ENCODE measurements at regions not wholly inside any gene's neighbourhood (a gene's known extent, or its start where the extent isn't known, plus 50 kb on each side); places are given as distances from the start of the nearest gene placed in this dataset.

- no peak for DNase-seq (ENCODE audit: low spot score)
- H3K27ac ChIP-seq, result no peak overlapping the region
- H3K27me3 ChIP-seq, result no peaks in the 10 kb centered on the region
- no peaks in the 10 kb centered on the region for H3K9me3 ChIP-seq
- TF ChIP-seq CTCF (IDR thresholded peaks at IDR 0.05), result no peak
- H3K36me3 ChIP-seq, result no peaks in the 10 kb centered on the region
- no peaks in the 10 kb centered on the region for H3K4me1 ChIP-seq
- H3K4me3 ChIP-seq, result no peak overlapping the region
These were observed 933.2 kb downstream of the GATA3 start for GRCh38 chr10:8987712-8988111.

- Histone ChIP-seq H3K4me1 (no peaks in the 10 kb centered on the region), H3K9me3 (no peaks in the 10 kb centered on the region), H3K36me3 (no peaks in the 10 kb centered on the region), H3K4me3 (no peak overlapping the region), H3K27me3 (no peaks in the 10 kb centered on the region), H3K27ac (no peak overlapping the region)
- TF ChIP-seq CTCF (IDR thresholded peaks at IDR 0.05), result no peak
- no peak for DNase-seq (ENCODE audit: low spot score)
These were observed 935.9 kb downstream of the GATA3 start for GRCh38 chr10:8990280-8990987.

DNA sequence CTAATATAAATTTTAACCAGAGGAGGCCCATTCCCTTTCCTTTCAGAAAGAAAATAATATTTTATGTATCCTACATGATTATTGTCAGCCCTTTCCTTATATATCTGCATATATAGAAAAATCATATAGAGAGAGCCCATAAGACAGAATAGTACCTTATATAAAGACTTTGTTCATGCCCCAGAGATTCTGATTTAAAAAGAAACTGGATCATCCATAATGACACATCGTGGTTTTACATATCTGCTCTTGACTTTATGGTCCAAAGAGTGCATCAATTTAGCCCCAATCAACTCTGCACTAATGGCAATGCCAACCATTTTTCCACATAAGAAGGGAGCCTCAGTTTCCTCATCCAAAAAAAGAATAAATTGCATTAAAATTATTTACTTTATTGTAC lies 937.5 kb downstream of the GATA3 start:
- Histone ChIP-seq H3K27ac (no peak overlapping the region), H3K9me3 (no peaks in the 10 kb centered on the region), H3K27me3 (no peaks in the 10 kb centered on the region), H3K4me1 (no peaks in the 10 kb centered on the region), H3K36me3 (no peaks in the 10 kb centered on the region), H3K4me3 (no peak overlapping the region)
- TF ChIP-seq CTCF (IDR thresholded peaks at IDR 0.05), result no peak
- no peak for DNase-seq (ENCODE audit: low spot score)

DNA sequence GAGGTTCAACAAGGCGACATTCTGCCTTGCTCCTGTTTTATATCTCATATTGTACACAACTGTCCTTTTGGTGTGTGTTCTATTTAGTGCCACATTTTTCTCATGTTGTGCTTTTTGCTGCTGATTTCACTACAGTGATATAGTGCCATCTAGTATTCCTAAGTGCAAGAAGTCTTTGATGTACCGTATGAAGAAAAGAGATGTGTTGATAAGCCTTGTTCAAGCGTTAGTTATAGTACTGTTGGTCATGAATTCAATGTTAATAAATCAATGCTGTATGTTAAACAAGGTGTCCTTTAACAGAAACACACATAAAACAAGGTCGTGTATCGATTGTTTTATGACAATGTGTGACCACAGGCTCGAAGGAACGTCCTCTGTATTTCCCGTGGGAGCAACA lies 939.4 kb downstream of the GATA3 start:
- Histone ChIP-seq H3K9me3 (no peaks in the 10 kb centered on the region), H3K4me1 (no peaks in the 10 kb centered on the region), H3K27ac (no peak overlapping the region), H3K4me3 (no peak overlapping the region), H3K27me3 (no peaks in the 10 kb centered on the region), H3K36me3 (no peaks in the 10 kb centered on the region)
- no peak for TF ChIP-seq CTCF (IDR thresholded peaks at IDR 0.05)
- DNase-seq (ENCODE audit: low spot score), result no peak

DNA sequence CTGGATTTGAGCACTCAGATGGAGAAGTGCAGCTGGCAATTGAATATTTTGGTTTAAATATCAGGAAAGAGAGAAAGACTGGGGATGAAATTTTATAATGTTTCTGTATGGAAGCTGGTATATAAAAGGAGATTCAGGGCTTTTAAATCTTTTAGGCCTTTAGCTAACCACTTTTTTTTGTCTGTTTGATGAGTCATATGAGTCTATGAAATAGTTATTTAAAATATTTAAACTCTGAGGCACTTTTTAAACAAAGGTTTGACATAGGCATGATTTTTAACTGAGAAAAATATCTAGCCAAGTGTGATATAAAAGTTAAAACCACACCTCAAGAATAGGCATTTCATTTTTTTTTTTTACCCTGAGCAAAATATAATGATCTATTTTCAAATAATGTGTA lies 944.3 kb downstream of the GATA3 start:
- Histone ChIP-seq H3K27ac (no peak overlapping the region), H3K4me3 (no peak overlapping the region), H3K9me3 (no peaks in the 10 kb centered on the region), H3K4me1 (no peaks in the 10 kb centered on the region), H3K36me3 (no peaks in the 10 kb centered on the region), H3K27me3 (no peaks in the 10 kb centered on the region)
- no peak for DNase-seq (ENCODE audit: low spot score)
- TF ChIP-seq CTCF (IDR thresholded peaks at IDR 0.05), result no peak

DNA sequence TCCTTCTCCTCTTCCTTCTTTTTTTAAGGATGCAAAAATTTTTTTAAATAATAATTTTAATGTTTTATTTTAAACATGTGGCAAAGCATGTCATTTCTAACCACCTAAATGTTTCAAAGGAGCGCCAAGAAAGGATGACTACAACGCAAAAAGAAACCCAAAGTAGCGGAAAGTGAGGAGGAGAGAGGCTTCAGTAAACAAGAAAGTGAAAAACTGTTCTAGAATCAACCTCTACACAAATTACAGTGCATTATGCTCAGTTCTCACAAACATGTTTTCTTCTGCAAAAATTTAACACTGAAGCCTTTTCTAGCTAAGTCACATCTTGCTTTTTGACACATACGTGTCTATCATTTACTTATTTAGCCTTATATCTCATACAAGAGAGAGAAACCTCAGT lies 948.6 kb downstream of the GATA3 start:
- H3K4me1 ChIP-seq, result no peaks in the 10 kb centered on the region
- no peak for TF ChIP-seq CTCF (IDR thresholded peaks at IDR 0.05)
- H3K4me3 ChIP-seq, result no peak overlapping the region
- no peaks in the 10 kb centered on the region for H3K36me3 ChIP-seq
- H3K9me3 ChIP-seq, result no peaks in the 10 kb centered on the region
- H3K27me3 ChIP-seq, result no peaks in the 10 kb centered on the region
- no peak overlapping the region for H3K27ac ChIP-seq
- no peak for DNase-seq (ENCODE audit: low spot score)

Data from right atrium auricular region (tissue), 2 donors.